ENCODE measurements at regions not wholly inside any gene's neighbourhood (a gene's known extent, or its start where the extent isn't known, plus 50 kb on each side); places are given as distances from the start of the nearest gene placed in this dataset.

DNA sequence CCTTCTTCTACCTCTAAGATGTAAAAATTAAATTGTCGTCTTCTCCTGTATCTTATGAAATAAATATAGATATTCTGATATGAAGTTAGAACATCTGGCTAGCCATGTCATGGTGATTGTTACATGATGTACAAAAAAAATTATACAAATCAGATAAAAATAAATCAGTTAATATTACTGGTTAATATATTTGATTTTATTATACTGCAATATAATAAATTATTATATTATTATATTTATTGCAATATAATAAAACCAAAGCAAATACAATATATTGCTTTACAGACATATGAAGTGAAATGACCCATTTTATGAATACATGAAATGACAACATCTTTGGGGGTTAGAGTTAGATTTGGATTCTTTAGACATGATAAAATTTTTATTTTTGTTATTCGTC lies 72.3 kb upstream of the NAALADL2 start:
- peak; percentile 95 for FAIRE-seq

DNA sequence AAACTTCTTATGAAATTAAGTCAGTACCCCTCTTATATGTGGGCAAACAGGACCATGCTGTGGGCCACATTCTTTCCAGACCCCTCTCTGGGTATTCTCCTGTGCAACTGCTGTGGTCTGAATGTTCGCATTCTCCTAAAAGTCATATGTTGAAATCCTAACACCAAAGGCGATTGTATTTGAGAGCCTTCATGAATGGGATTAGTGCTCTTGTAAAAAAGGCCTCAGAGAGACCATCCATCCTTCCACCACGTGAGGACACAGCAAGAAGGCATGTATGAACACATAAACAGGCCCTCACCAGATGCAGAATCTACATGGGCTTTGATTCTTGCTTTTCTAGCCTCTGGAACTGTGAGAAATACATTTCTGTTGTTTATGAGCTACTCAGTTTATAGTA lies 68.0 kb upstream of the NAALADL2 start:
- no peak for FAIRE-seq

DNA sequence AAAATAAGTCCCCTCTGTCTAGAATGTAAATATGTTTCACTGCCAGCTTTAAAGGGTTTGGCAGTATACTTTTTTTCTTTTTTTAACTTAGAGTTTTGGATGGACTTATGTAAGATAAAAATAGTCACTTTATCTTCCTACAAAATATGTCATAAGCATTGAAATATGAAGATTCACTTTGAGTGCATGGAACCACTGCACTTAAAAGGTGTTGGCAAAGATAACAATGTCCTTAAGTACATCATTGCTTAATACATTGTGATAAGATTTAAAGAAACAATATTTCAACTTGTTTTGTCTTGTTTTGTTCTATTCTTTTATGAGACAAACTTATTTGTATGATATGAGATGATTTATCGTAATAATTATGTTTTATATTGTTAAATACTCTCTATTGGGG lies 66.3 kb upstream of the NAALADL2 start:
- no peak for FAIRE-seq

Measured in endometrium (tissue), 2 donors.